ENCODE measurements at regions not wholly inside any gene's neighbourhood (a gene's known extent, or its start where the extent isn't known, plus 50 kb on each side); places are given as distances from the start of the nearest gene placed in this dataset.

DNA sequence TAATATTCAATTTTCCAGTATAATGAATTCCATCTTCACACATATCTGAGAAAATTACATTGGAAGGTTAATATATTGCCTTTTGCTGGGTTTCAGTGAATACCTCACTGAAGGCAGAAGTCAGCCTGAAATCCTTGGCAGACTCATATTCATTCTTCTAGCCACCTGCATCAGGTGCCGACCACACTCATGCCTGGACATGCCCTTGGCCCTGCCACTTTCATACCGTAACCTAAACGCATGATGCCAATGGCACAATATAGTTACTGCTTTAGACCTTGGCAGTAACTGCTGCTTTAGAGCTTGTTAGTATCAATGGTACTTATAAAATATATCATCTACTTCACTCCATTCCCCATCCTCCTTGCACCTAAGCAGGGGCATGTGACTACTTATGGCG lies 817.6 kb upstream of the CDH8 start:
- no peaks in the 10 kb centered on the region for H3K9me3 ChIP-seq (ENCODE audit: low read depth)
- no peak overlapping the region for H3K4me3 ChIP-seq
- H3K4me1 ChIP-seq (ENCODE audit: insufficient read depth) = no peaks in the 10 kb centered on the region
- H3K27ac ChIP-seq = no peak overlapping the region
- H3K9me2 ChIP-seq (replicated peaks; ENCODE audit: insufficient read depth) = no peaks in the 10 kb centered on the region
- no peak for DNase-seq (ENCODE audit: low spot score)
- H3K4me2 ChIP-seq = no peak overlapping the region
- WGBS (ENCODE audit: low lambda C conversion rate, missing lambda C conversion rate) = 95% methylated on average over 4 of the region's 4 CpGs
- no peaks in the 10 kb centered on the region for H3K36me3 ChIP-seq (replicated peaks; ENCODE audit: insufficient read depth, low read depth)
- H3K79me2 ChIP-seq = no peaks in the 10 kb centered on the region
- H2AFZ ChIP-seq = no peak overlapping the region
- H3K27me3 ChIP-seq = no peaks in the 10 kb centered on the region
- H4K20me1 ChIP-seq (ENCODE audit: insufficient read depth, poor library complexity, severe bottlenecking) = no peaks in the 10 kb centered on the region
- TF ChIP-seq, protein P1, sequence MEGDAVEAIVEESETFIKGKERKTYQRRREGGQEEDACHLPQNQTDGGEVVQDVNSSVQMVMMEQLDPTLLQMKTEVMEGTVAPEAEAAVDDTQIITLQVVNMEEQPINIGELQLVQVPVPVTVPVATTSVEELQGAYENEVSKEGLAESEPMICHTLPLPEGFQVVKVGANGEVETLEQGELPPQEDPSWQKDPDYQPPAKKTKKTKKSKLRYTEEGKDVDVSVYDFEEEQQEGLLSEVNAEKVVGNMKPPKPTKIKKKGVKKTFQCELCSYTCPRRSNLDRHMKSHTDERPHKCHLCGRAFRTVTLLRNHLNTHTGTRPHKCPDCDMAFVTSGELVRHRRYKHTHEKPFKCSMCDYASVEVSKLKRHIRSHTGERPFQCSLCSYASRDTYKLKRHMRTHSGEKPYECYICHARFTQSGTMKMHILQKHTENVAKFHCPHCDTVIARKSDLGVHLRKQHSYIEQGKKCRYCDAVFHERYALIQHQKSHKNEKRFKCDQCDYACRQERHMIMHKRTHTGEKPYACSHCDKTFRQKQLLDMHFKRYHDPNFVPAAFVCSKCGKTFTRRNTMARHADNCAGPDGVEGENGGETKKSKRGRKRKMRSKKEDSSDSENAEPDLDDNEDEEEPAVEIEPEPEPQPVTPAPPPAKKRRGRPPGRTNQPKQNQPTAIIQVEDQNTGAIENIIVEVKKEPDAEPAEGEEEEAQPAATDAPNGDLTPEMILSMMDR (IDR thresholded peaks at IDR 0.05; ENCODE audit: poor library complexity) = no peak
- no peak for TF ChIP-seq EZH2phosphoT487 (IDR thresholded peaks at IDR 0.05; ENCODE audit: low read depth, severe bottlenecking, unreplicated experiment)
- no peak for TF ChIP-seq EZH2 (IDR thresholded peaks at IDR 0.05; ENCODE audit: borderline replicate concordance)

DNA sequence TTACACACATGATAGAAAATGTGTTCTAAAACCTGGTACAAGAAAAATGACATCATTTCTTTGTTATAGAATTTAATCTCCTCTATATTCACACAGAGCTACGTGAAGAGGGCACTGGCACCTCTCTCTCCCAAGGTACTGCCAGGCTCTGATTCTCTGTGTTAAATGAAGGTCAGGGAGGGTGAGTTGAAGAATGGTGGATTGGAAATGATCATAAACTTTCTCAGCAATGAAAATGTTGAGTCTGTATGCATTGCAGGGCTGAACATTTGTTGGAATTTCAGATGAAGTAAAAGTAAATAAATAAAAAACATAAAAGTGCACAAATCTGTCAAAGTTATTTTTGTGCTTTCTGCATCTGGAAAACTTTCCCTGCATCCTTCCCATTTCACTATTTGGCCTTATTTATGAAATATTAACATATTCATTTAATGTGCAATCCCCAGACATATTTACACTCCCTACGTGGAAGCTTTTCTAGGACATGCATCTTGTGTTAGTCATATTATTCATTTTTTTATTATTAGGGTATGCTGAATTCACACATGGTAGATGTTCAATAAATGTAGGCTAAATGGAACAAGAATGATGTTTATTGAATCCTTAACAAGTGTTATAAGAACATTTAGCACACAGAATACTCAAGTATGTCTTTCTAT lies 810.3 kb upstream of the CDH8 start:
- Histone ChIP-seq H2AFZ (no peak overlapping the region), H3K4me2 (no peak overlapping the region), H3K9me2 (replicated peaks; ENCODE audit: insufficient read depth) (no peaks in the 10 kb centered on the region), H3K4me3 (no peak overlapping the region), H3K4me1 (ENCODE audit: insufficient read depth) (no peaks in the 10 kb centered on the region), H3K27ac (no peak overlapping the region), H3K27me3 (no peaks in the 10 kb centered on the region), H3K36me3 (replicated peaks; ENCODE audit: insufficient read depth, low read depth) (no peaks in the 10 kb centered on the region), H3K9me3 (ENCODE audit: low read depth) (no peaks in the 10 kb centered on the region), H3K79me2 (no peaks in the 10 kb centered on the region), H4K20me1 (ENCODE audit: insufficient read depth, poor library complexity, severe bottlenecking) (no peaks in the 10 kb centered on the region)
- TF ChIP-seq, protein P1 (IDR thresholded peaks at IDR 0.05; ENCODE audit: poor library complexity) = no peak
- TF ChIP-seq EZH2 (IDR thresholded peaks at IDR 0.05; ENCODE audit: borderline replicate concordance) (no peak), EZH2phosphoT487 (IDR thresholded peaks at IDR 0.05; ENCODE audit: low read depth, severe bottlenecking, unreplicated experiment) (no peak)
- WGBS (ENCODE audit: low lambda C conversion rate, missing lambda C conversion rate) = 93% methylated on average over 2 of the region's 2 CpGs
- no peak for DNase-seq (ENCODE audit: low spot score)

DNA sequence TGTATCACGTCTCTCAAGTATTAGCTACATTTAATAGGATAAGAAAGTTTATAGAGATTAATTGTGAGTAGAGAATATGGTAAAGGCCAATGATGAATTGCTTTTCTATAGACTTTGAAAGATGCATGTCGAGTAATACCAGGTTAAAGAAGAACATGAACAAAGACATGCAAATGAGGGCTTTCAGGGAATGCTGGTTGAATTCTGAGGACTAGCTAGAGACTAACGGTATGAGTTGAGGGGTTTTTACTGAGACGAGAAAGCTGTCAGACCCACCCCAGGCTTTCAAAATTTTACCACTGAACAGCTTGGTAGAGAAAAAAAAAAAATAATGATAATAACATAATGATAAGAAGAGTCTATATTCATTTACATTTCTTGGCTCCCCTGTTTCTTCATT lies 796.0 kb upstream of the CDH8 start:
- no peaks in the 10 kb centered on the region for H4K20me1 ChIP-seq (ENCODE audit: insufficient read depth, poor library complexity, severe bottlenecking)
- no peak overlapping the region for H3K4me3 ChIP-seq
- H3K27ac ChIP-seq = no peak overlapping the region
- no peaks in the 10 kb centered on the region for H3K9me3 ChIP-seq (ENCODE audit: low read depth)
- no peak overlapping the region for H2AFZ ChIP-seq
- H3K27me3 ChIP-seq = no peaks in the 10 kb centered on the region
- no peaks in the 10 kb centered on the region for H3K36me3 ChIP-seq (replicated peaks; ENCODE audit: insufficient read depth, low read depth)
- WGBS (ENCODE audit: low lambda C conversion rate, missing lambda C conversion rate) = 74% methylated on average over 4 of the region's 4 CpGs
- no peaks in the 10 kb centered on the region for H3K4me1 ChIP-seq (ENCODE audit: insufficient read depth)
- H3K4me2 ChIP-seq = no peak overlapping the region
- H3K79me2 ChIP-seq = no peaks in the 10 kb centered on the region
- DNase-seq (ENCODE audit: low spot score) = no peak
- TF ChIP-seq, protein P1 (IDR thresholded peaks at IDR 0.05; ENCODE audit: poor library complexity) = no peak
- no peak for TF ChIP-seq EZH2phosphoT487 (IDR thresholded peaks at IDR 0.05; ENCODE audit: low read depth, severe bottlenecking, unreplicated experiment)
- no peak for TF ChIP-seq EZH2 (IDR thresholded peaks at IDR 0.05; ENCODE audit: borderline replicate concordance)
- no peaks in the 10 kb centered on the region for H3K9me2 ChIP-seq (replicated peaks; ENCODE audit: insufficient read depth)
